ENCODE measurements at regions not wholly inside any gene's neighbourhood (a gene's known extent, or its start where the extent isn't known, plus 50 kb on each side); places are given as distances from the start of the nearest gene placed in this dataset.

- Histone ChIP-seq H3K9me3 (no peaks in the 10 kb centered on the region), H3K4me1 (no peaks in the 10 kb centered on the region), H3K27ac (no peak overlapping the region), H3K27me3 (no peaks in the 10 kb centered on the region), H3K36me3 (no peaks in the 10 kb centered on the region), H3K4me3 (no peak overlapping the region)
- DNase-seq: no peak
- 90% methylated on average over 2 of the region's 9 CpGs for WGBS (ENCODE audit: insufficient coverage, low coverage, low lambda C conversion rate, missing lambda C conversion rate)
- no peak for TF ChIP-seq POLR2A (IDR thresholded peaks at IDR 0.05)
- TF ChIP-seq, protein P1, sequence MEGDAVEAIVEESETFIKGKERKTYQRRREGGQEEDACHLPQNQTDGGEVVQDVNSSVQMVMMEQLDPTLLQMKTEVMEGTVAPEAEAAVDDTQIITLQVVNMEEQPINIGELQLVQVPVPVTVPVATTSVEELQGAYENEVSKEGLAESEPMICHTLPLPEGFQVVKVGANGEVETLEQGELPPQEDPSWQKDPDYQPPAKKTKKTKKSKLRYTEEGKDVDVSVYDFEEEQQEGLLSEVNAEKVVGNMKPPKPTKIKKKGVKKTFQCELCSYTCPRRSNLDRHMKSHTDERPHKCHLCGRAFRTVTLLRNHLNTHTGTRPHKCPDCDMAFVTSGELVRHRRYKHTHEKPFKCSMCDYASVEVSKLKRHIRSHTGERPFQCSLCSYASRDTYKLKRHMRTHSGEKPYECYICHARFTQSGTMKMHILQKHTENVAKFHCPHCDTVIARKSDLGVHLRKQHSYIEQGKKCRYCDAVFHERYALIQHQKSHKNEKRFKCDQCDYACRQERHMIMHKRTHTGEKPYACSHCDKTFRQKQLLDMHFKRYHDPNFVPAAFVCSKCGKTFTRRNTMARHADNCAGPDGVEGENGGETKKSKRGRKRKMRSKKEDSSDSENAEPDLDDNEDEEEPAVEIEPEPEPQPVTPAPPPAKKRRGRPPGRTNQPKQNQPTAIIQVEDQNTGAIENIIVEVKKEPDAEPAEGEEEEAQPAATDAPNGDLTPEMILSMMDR (IDR thresholded peaks at IDR 0.05): no peak
- no peak for ATAC-seq
- intact Hi-C loops (cut with DNase I): no loop called here
These were observed 229.8 kb upstream of the HS6ST1 start for GRCh38 chr2:128548461-128548891.

DNA sequence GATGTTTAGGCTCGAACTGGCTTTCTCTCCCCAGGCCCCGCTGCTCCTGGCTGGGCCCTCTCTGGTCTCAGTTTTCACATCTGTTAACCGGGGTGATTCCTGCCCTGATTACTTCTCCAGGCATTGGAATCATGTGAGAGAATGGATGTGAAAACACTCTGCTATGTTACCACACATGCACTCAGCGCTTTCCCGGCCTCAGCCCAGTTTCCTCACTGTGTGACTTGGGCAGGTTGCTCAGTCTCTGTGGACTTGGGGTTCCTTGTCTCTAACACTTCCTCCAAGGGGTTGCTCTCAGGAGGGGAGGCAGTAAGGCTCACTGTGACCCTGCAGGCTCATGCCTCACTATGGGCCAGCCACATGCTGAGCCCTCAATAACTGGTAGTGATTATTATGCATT is 230.4 kb upstream of the HS6ST1 start:
- Histone ChIP-seq H3K36me3 (no peaks in the 10 kb centered on the region), H3K9me3 (no peaks in the 10 kb centered on the region), H3K4me3 (no peak overlapping the region), H3K27me3 (no peaks in the 10 kb centered on the region), H3K4me1 (no peaks in the 10 kb centered on the region), H3K27ac (no peak overlapping the region)
- DNase-seq (no peak), ATAC-seq (no peak)
- TF ChIP-seq, protein P1 (IDR thresholded peaks at IDR 0.05): no peak
- no peak for TF ChIP-seq POLR2A (IDR thresholded peaks at IDR 0.05)
- WGBS (ENCODE audit: insufficient coverage, low coverage, low lambda C conversion rate, missing lambda C conversion rate): 88% methylated on average over 2 of the region's 5 CpGs
- intact Hi-C loops (cut with DNase I): no loop called here

DNA sequence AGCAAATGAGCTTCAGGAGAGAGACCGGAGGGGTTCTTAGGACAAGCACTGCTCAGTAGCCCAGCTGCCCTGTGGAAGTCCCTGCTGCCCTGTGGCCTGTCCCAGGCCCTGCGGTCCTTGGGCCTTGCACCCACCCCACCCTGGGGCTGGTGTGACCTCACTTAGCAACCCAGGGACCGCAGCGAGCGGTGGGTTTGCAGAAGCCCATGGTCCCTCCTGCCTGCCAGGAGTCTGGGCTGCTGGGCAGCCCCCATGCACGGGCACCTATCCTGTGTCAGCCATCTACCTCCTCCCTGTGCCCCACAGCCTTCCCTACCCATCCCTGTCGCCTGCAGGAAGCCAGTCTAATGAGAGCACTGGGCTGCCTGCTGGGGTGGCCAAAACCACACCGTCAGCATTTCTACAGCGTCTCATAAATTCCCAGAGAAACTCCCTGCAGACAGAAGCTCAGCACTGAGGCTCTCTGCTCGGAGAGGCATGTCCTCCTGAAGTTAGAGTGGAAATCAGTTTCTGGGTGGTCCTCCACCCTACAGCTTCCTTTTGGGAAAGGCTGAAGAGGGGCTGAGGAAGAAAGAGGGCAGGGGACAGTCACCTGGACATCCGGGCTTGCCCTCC is 231.1 kb upstream of the HS6ST1 start:
- no peak overlapping the region for H3K27ac ChIP-seq
- H3K4me1 ChIP-seq: no peaks in the 10 kb centered on the region
- H3K36me3 ChIP-seq: no peaks in the 10 kb centered on the region
- DNase-seq (no peak), ATAC-seq (no peak)
- no peak overlapping the region for H3K4me3 ChIP-seq
- no peaks in the 10 kb centered on the region for H3K27me3 ChIP-seq
- no peaks in the 10 kb centered on the region for H3K9me3 ChIP-seq
- WGBS (ENCODE audit: insufficient coverage, low coverage, low lambda C conversion rate, missing lambda C conversion rate): 87% methylated on average over 4 of the region's 11 CpGs
- TF ChIP-seq POLR2A (IDR thresholded peaks at IDR 0.05): no peak
- TF ChIP-seq, protein P1 (IDR thresholded peaks at IDR 0.05): no peak
- intact Hi-C loops (cut with DNase I): no loop called here

DNA sequence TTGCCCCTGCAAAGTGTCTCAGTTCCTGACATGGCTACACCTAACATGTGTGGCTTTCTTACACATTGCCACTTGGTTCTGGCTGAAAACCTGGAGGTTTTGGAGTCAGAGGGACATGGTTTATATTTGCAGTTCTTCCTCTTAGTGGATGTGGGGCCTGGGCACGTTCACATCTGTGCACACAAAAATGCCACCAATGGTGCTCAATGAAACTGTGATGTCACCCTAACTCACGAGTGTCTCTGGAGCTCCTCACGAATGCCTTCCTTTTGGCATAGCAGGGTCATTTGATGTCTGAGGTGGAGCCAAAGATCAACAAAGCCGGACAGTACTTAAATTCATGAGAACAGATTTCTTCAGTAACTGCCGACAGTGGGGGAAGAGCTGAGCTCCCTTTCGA is 231.7 kb upstream of the HS6ST1 start:
- Histone ChIP-seq H3K27ac (no peak overlapping the region), H3K4me1 (no peaks in the 10 kb centered on the region), H3K9me3 (no peaks in the 10 kb centered on the region), H3K27me3 (no peaks in the 10 kb centered on the region), H3K36me3 (no peaks in the 10 kb centered on the region), H3K4me3 (no peak overlapping the region)
- no peak for DNase-seq
- ATAC-seq: no peak
- 81% methylated on average over 4 of the region's 6 CpGs for WGBS (ENCODE audit: insufficient coverage, low coverage, low lambda C conversion rate, missing lambda C conversion rate)
- TF ChIP-seq POLR2A (IDR thresholded peaks at IDR 0.05): no peak
- TF ChIP-seq, protein P1 (IDR thresholded peaks at IDR 0.05): no peak
- intact Hi-C loops (cut with DNase I): no loop called here

Data from right lobe of liver (tissue), 6 donors.